Stomach smooth muscle (tissue), 2 donors: ENCODE measurements at regions not wholly inside any gene's neighbourhood (a gene's known extent, or its start where the extent isn't known, plus 50 kb on each side); places are given as distances from the start of the nearest gene placed in this dataset.

Experiments used
- H3K27ac ChIP-seq: one replicate; pipeline ENCODE4 v1.7.0; 2013; ENCODE audit warnings: mild to moderate bottlenecking, low read length, inconsistent platforms
- H3K27me3 ChIP-seq, 2 donors: one replicate each; pipeline ENCODE4 v1.7.0; 2013; ENCODE audit warnings: low read length in 2 of 2; ENCODE audit not compliant: insufficient read depth in 2 of 2, control insufficient read depth in 1 of 2
- H3K36me3 ChIP-seq, 2 donors: one replicate each; pipeline ENCODE4 v1.7.0; 2013; ENCODE audit warnings: low read length in 2 of 2; ENCODE audit not compliant: control insufficient read depth in 2 of 2, insufficient read depth in 2 of 2
- H3K4me1 ChIP-seq: one replicate; pipeline ENCODE4 v1.7.0; 2013; ENCODE audit warnings: low read length; ENCODE audit not compliant: control insufficient read depth, insufficient read depth
- H3K4me3 ChIP-seq, 2 donors: one replicate each; pipeline ENCODE4 v1.7.0; 2013; ENCODE audit warnings: low read length in 2 of 2
- H3K9ac ChIP-seq, 2 donors: one replicate each; pipeline ENCODE4 v1.7.0; 2013; ENCODE audit warnings: low read length in 2 of 2, mild to moderate bottlenecking in 1 of 2
- H3K9me3 ChIP-seq, 2 donors: one replicate each; pipeline ENCODE4 v1.7.0; 2013; ENCODE audit warnings: low read length in 2 of 2; ENCODE audit not compliant: control insufficient read depth in 2 of 2
- donor health status: healthy.
- donor health status: Pancreatic carcinoma.

- Histone ChIP-seq H3K9ac (no peak overlapping the region), H3K4me1 (peaks cover 10% of the 10 kb centered on the region), H3K4me3 (no peak overlapping the region), H3K27ac (no peak overlapping the region), H3K27me3 (no peaks in the 10 kb centered on the region), H3K36me3 (no peaks in the 10 kb centered on the region), H3K9me3 (no peaks in the 10 kb centered on the region)
Observed at GRCh38 chr2:38185012-38185491, 109.1 kb upstream of the CYP1B1 start.

GRCh38 chr2:38182492-38183003 lies 106.6 kb upstream of the CYP1B1 start:
- Histone ChIP-seq H3K4me1 (peaks cover 11% of the 10 kb centered on the region), H3K9ac (no peak overlapping the region), H3K27ac (peak overlapping the region; percentile 53), H3K36me3 (no peaks in the 10 kb centered on the region), H3K27me3 (no peaks in the 10 kb centered on the region), H3K9me3 (no peaks in the 10 kb centered on the region), H3K4me3 (no peak overlapping the region)

- Histone ChIP-seq H3K27ac (no peak overlapping the region), H3K36me3 (no peaks in the 10 kb centered on the region), H3K4me3 (no peak overlapping the region), H3K4me1 (peaks cover 11% of the 10 kb centered on the region), H3K9ac (no peak overlapping the region), H3K27me3 (no peaks in the 10 kb centered on the region), H3K9me3 (no peaks in the 10 kb centered on the region)
Observed at GRCh38 chr2:38181806-38182491, 106.0 kb upstream of the CYP1B1 start.

GRCh38 chr2:38180754-38181153 lies 104.8 kb upstream of the CYP1B1 start:
- H3K9ac ChIP-seq: no peak overlapping the region
- no peak overlapping the region for H3K4me3 ChIP-seq
- no peaks in the 10 kb centered on the region for H3K36me3 ChIP-seq
- no peaks in the 10 kb centered on the region for H3K9me3 ChIP-seq
- H3K27ac ChIP-seq: no peak overlapping the region
- peaks cover 11% of the 10 kb centered on the region for H3K4me1 ChIP-seq
- H3K27me3 ChIP-seq: no peaks in the 10 kb centered on the region

- no peak overlapping the region for H3K27ac ChIP-seq
- H3K9ac ChIP-seq: no peak overlapping the region
- no peaks in the 10 kb centered on the region for H3K36me3 ChIP-seq
- H3K9me3 ChIP-seq: no peaks in the 10 kb centered on the region
- no peak overlapping the region for H3K4me3 ChIP-seq
- no peaks in the 10 kb centered on the region for H3K27me3 ChIP-seq
- H3K4me1 ChIP-seq: peaks cover 11% of the 10 kb centered on the region
Observed at GRCh38 chr2:38178556-38179419, 102.8 kb upstream of the CYP1B1 start.

GRCh38 chr2:38178119-38178518 lies 102.2 kb upstream of the CYP1B1 start:
- Histone ChIP-seq H3K4me1 (peaks cover 11% of the 10 kb centered on the region), H3K4me3 (no peak overlapping the region), H3K27me3 (no peaks in the 10 kb centered on the region), H3K9me3 (no peaks in the 10 kb centered on the region), H3K9ac (no peak overlapping the region), H3K36me3 (no peaks in the 10 kb centered on the region), H3K27ac (no peak overlapping the region)

- H3K4me1 ChIP-seq: peaks cover 11% of the 10 kb centered on the region
- no peaks in the 10 kb centered on the region for H3K27me3 ChIP-seq
- no peaks in the 10 kb centered on the region for H3K9me3 ChIP-seq
- H3K36me3 ChIP-seq: no peaks in the 10 kb centered on the region
- H3K27ac ChIP-seq: no peak overlapping the region
- H3K9ac ChIP-seq: no peak overlapping the region
- no peak overlapping the region for H3K4me3 ChIP-seq
Observed at GRCh38 chr2:38176619-38177021, 100.7 kb upstream of the CYP1B1 start.

- no peak overlapping the region for H3K4me3 ChIP-seq
- peaks cover 0 to 3% of the 10 kb centered on the region in 2 donors for H3K9me3 ChIP-seq
- no peaks in the 10 kb centered on the region for H3K27me3 ChIP-seq
- peaks cover 8% of the 10 kb centered on the region for H3K4me1 ChIP-seq
- no peak overlapping the region for H3K27ac ChIP-seq
- no peak overlapping the region for H3K9ac ChIP-seq
- H3K36me3 ChIP-seq: no peaks in the 10 kb centered on the region
Observed at GRCh38 chr2:38174646-38175423, 98.9 kb upstream of the CYP1B1 start.

GRCh38 chr2:38174131-38174530 lies 98.2 kb upstream of the CYP1B1 start:
- no peak overlapping the region for H3K27ac ChIP-seq

GRCh38 chr2:38173683-38174082 lies 97.7 kb upstream of the CYP1B1 start:
- Histone ChIP-seq H3K4me3 (no peak overlapping the region), H3K9ac (no peak overlapping the region), H3K27ac (no peak overlapping the region), H3K27me3 (no peaks in the 10 kb centered on the region), H3K4me1 (peaks cover 6% of the 10 kb centered on the region), H3K36me3 (no peaks in the 10 kb centered on the region), H3K9me3 (peaks cover 0 to 3% of the 10 kb centered on the region in 2 donors)

More at GRCh38 chr2:38174131-38174530, 98.2 kb upstream of the CYP1B1 start:
- H3K4me3 ChIP-seq: no peak overlapping the region
- H3K4me1 ChIP-seq: peaks cover 8% of the 10 kb centered on the region
- H3K9me3 ChIP-seq: peaks cover 0 to 3% of the 10 kb centered on the region in 2 donors
- no peaks in the 10 kb centered on the region for H3K36me3 ChIP-seq
- H3K27me3 ChIP-seq: no peaks in the 10 kb centered on the region
- H3K9ac ChIP-seq: no peak overlapping the region
